GM12872 (cell line): ENCODE measurements at regions not wholly inside any gene's neighbourhood (a gene's known extent, or its start where the extent isn't known, plus 50 kb on each side); places are given as distances from the start of the nearest gene placed in this dataset.

Experiments used
- CTCF ChIP-seq: IDR thresholded peaks from 3 replicates; pipeline ENCODE4 v1.5.1; 2011; ENCODE audit warnings: low read depth, mild to moderate bottlenecking, low read length, moderate library complexity; ENCODE audit not compliant: insufficient read depth

GRCh38 chr15:45868109-45868691 lies 233.4 kb downstream of the SQOR start:
- TF ChIP-seq CTCF = no peak

GRCh38 chr15:45869034-45869668 lies 234.3 kb downstream of the SQOR start:
- no peak for TF ChIP-seq CTCF

GRCh38 chr15:45871121-45871855 lies 236.5 kb downstream of the SQOR start:
- no peak for TF ChIP-seq CTCF

GRCh38 chr15:45873781-45874180 lies 239.0 kb downstream of the SQOR start:
- no peak for TF ChIP-seq CTCF

GRCh38 chr15:45884289-45884688 lies 249.5 kb downstream of the SQOR start:
- no peak for TF ChIP-seq CTCF

GRCh38 chr15:45884755-45885445 lies 250.1 kb downstream of the SQOR start:
- TF ChIP-seq CTCF = no peak

GRCh38 chr15:45885801-45886200 lies 251.0 kb downstream of the SQOR start:
- no peak for TF ChIP-seq CTCF
